ENCODE measurements at regions not wholly inside any gene's neighbourhood (a gene's known extent, or its start where the extent isn't known, plus 50 kb on each side); places are given as distances from the start of the nearest gene placed in this dataset.

DNA sequence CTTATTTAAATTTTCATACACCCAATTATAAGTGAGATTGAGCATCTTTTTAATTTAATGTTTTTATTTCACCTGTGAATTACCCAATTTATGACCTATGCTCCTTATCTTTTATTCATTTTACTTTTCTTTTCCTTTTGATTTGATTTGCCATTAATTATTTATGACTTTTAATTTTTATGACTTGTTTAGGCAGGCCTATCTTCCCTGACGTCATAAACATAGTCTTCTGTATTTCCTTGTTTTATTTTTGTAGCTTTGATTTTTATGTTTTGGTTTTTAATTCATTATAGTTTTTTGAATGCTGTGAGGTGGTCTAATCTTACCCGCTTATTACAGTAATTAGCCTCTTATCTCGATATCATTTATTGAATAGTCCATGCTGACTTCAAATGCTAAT, 467.1 kb upstream of the FAR2 start:
- Histone ChIP-seq H4K20me1 (ENCODE audit: control insufficient read depth, insufficient read depth) (no peaks in the 10 kb centered on the region), H2AFZ (ENCODE audit: control insufficient read depth, low read depth, low read length) (no peak overlapping the region), H3K9me3 (replicated peaks; ENCODE audit: control insufficient read depth, insufficient read depth, low read length) (no peaks in the 10 kb centered on the region), H3K27me3 (replicated peaks in 1 of 2; ENCODE audit: control insufficient read depth in 2 of 2, insufficient read depth in 2 of 2, low read length in 1 of 2) (no peaks in the 10 kb centered on the region), H3K4me1 (ENCODE audit: control insufficient read depth, insufficient read depth, low read length) (no peaks in the 10 kb centered on the region), H3K36me3 (ENCODE audit: control insufficient read depth in 2 of 2, insufficient read depth in 2 of 2, low read length in 1 of 2) (no peaks in the 10 kb centered on the region), H3K27ac (ENCODE audit: control insufficient read depth, insufficient read depth) (no peak overlapping the region), H3K79me2 (ENCODE audit: control insufficient read depth, insufficient read depth, low read length) (no peaks in the 10 kb centered on the region), H3K4me2 (ENCODE audit: control insufficient read depth, insufficient read depth) (no peak overlapping the region), H3K9ac (ENCODE audit: control insufficient read depth, insufficient read depth, low read length) (no peak overlapping the region), H3K4me3 (no peak overlapping the region)
- TF ChIP-seq NR2C2 (IDR thresholded peaks at IDR 0.05; ENCODE audit: borderline replicate concordance, control insufficient read depth, insufficient read length, low read depth), result no peak
- TF ChIP-seq ASH2L (IDR thresholded peaks at IDR 0.05; ENCODE audit: borderline replicate concordance, low read depth), result no peak
- no peak for TF ChIP-seq CBX3 (IDR thresholded peaks at IDR 0.05; ENCODE audit: borderline replicate concordance, low read depth)
- no peak for TF ChIP-seq TCF7 (IDR thresholded peaks at IDR 0.05; ENCODE audit: borderline replicate concordance)
- no peak for TF ChIP-seq CEBPB (IDR thresholded peaks at IDR 0.05; ENCODE audit: borderline replicate concordance in 1 of 2, low read depth in 2 of 2, low read length in 2 of 2)
- TF ChIP-seq YY1 (IDR thresholded peaks at IDR 0.05; ENCODE audit: low read depth, low read length), result no peak
- no peak for TF ChIP-seq ESRRA (IDR thresholded peaks at IDR 0.05; ENCODE audit: low read length)
- no peak for TF ChIP-seq REST (IDR thresholded peaks at IDR 0.05; ENCODE audit: low read depth, low read length)
- no peak for TF ChIP-seq JUND (IDR thresholded peaks at IDR 0.05; ENCODE audit: low read depth, low read length)
- TF ChIP-seq, protein P1, sequence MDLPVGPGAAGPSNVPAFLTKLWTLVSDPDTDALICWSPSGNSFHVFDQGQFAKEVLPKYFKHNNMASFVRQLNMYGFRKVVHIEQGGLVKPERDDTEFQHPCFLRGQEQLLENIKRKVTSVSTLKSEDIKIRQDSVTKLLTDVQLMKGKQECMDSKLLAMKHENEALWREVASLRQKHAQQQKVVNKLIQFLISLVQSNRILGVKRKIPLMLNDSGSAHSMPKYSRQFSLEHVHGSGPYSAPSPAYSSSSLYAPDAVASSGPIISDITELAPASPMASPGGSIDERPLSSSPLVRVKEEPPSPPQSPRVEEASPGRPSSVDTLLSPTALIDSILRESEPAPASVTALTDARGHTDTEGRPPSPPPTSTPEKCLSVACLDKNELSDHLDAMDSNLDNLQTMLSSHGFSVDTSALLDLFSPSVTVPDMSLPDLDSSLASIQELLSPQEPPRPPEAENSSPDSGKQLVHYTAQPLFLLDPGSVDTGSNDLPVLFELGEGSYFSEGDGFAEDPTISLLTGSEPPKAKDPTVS (IDR thresholded peaks at IDR 0.05; ENCODE audit: low read depth, low read length), result no peak
- no peak for TF ChIP-seq BCLAF1 (IDR thresholded peaks at IDR 0.05)
- no peak for TF ChIP-seq NFYB (IDR thresholded peaks at IDR 0.05; ENCODE audit: insufficient read depth, low read depth, low read length)
- no peak for TF ChIP-seq STAT1 (conservative IDR thresholded peaks at IDR 0.05)
- no peak for TF ChIP-seq LARP7 (IDR thresholded peaks at IDR 0.05)
- TF ChIP-seq PBX3 (IDR thresholded peaks at IDR 0.05; ENCODE audit: insufficient replicate concordance, low read depth, low read length), result no peak
- intact Hi-C loops (cut with micrococcal nuclease; ENCODE audit: unreplicated experiment) (no loop called here), in situ Hi-C loops (cut with MboI) (no loop called here)
- ChIA-PET POLR2A (no interaction called here), RAD21 (ENCODE audit: unreplicated experiment) (no interaction called here), CTCF (interaction anchor here (1.3 kb wide), 1 partner anchor 191 kb away, joined by 3 read pairs; no protein-coding TSS in a partner anchor), SMC1A (ENCODE audit: uncharacterized antibody, unreplicated experiment) (interaction anchor here (1.0 kb wide), 1 partner anchor 14 kb away, joined by 4 read pairs; no protein-coding TSS in a partner anchor)
- DNase-seq (ENCODE audit: low read depth, low spot score), result no peak
- BruUV-seq (replicated peaks), result no TSS peak
- 34% methylated on average over 3 of the region's 3 CpGs for WGBS (ENCODE audit: insufficient coverage, insufficient replicate concordance, low lambda C conversion rate, missing lambda C conversion rate)
- no peak for FAIRE-seq
- no peak for ATAC-seq
